Activated CD4-positive, CD25-positive, alpha-beta regulatory T cell treated with anti-CD3 and anti-CD28 coated beads, Interleukin-2, amount 50 U/mL, for 24 hours (primary cell): ENCODE measurements at regions not wholly inside any gene's neighbourhood (a gene's known extent, or its start where the extent isn't known, plus 50 kb on each side); places are given as distances from the start of the nearest gene placed in this dataset.
"Not testable (repeated sequence)": the region's sequence is repeated elsewhere in the genome, so short reads cannot be mapped to it uniquely, and the experiment has no call there.

ENCODE experiments used
- ATAC-seq, 2 donors: fragments of 150-1000 bp; cut with Tn5 transposase; one replicate each; pipeline ENCODE4 v1.10.0; 2021; ENCODE audit warnings: mild to moderate bottlenecking in 1 of 2, moderate library complexity in 1 of 2

DNA sequence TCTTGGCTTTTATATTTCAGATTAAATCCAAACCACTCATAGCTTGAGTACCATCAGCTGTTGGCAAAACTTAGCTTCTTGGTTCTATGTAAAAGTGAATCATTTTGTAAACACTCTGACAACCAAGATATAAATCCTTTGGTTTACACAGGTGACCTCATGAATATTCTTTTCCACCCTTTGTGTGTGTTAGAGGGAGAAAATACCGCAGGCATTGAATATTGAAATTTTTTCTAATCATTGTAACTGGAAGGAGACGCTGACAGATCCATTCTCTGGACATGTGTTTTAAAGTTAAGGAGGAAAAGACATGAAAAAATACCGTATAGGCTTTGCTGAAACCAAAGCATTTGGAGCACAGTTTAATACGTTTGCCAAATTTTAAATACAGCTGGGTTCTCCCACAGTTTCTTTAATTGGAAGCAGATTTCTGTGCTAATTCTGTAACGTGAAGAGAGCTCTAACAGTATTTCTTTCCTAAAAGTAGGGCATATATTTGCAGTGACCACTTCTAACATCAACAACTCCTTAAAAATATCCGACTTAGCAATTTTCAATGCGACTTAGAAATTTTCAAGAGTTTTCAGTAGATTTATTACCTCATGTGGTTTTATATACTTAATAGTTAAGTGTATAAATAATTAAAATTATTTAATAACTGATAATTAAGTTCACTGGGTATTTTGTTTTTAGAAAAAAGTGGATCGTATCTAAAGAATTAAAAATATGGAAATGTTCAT is 388.2 kb downstream of the USP25 start:
- no peak for ATAC-seq

DNA sequence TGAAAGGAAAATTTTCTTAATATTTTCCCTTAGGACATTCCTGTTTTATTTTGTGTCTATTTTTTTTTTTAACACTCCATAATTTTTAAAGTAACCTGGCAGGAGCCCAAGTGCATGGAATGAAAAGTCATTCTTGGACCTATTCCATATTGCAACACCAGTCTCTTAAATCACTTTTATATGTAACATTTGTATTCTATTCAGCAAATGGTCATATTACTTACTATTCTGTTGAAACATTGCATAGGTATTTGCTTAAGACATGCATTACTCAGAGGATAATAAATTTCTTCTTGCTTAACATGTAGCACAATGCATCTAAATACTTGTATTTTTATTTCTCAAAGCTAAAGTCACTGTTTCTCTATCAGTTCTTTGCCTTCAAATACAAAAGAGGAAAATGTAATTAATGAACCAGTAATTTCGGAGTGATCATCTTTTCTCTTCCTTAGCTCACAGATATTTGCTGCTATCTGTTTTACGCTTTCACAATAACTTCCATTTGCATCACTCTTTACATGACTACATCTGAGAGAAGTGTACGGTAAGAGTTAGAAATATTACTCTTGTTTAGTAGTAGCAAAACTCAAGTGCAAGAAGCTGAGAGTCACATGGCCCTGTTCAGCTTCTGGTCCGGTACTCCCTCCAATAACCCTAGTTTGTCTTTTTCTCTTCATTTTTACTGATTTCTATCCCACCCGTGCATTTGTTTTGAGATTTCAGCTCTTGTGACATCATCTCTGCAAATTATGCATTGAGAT is 394.8 kb downstream of the USP25 start:
- ATAC-seq: no peak

DNA sequence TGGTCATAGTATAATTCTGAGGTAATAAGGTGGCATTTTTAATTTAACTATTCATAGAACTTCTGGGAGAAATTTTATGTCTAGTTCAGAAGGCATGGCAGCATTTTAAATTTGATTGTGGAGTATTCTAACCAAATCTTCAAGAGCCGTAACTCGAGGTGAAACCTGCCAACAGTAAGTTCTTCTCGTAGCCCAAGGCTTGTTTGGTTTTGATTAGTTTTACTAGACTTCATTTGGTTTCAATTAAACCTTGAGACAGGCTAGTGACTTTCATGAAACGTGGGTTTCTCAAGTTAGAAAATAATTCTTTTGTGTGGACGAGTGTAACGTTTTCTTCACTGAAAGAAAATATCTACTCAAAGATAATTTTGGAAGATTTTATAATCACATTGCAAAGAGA is 395.5 kb downstream of the USP25 start:
- ATAC-seq: no peak

DNA sequence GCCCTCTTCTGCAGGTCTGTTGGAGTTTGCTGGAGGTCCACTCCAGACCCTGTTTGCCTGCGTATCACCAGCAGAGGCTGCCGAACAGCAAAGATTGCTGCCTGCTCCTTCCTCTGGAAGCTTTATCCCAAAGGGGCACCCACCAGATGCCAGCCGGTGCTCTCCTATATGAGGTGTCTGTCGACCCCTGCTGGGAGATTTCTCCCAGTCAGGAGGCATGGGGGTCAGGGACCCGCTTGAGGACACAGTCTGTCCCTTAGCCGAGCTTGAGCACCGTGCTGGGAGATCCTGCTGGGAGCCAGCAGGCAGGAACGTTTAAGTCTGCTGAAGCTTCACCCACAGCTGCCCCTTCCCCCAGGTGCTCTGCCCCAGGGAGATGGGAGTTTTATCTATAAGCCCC is 402.7 kb downstream of the USP25 start:
- not testable (repeated sequence) for ATAC-seq

DNA sequence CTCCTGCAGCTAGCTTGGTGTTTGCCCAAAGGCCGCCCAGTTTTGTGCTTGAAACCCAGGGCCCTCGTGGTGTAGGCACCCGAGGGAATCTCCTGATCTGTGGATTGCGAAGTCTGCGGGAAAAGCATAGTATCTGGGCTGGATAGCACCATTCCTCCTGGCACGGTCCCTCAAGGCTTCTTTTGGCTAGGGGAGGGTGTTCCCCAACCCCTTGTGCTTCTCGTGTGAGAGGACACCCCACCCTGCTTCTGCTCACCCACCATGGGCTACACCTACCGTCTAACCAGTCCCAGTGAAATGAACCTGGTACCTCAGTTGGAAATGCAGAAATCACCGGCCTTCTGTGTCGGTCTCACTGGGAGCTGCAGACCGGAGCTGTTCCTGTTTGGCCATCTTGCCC is 403.5 kb downstream of the USP25 start:
- no peak for ATAC-seq

DNA sequence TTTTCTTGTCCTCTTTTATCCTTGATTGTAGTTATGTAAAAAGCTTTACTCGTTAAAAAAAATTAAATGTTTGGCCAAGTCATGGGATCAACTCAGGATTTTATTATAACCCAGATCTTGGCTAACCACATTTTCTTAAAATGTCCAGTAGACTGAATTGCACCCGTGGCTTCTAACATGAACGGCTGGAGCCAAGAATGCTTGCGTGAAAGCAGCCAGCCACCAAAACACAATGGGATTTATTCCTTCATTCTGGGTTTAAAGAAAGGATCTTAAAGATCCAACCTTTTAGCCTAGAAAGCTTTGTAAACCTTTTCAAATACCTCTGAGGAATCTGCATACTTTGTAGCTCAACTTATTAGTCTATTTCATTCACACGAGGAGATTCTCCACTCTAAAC is 404.4 kb downstream of the USP25 start:
- no peak for ATAC-seq

DNA sequence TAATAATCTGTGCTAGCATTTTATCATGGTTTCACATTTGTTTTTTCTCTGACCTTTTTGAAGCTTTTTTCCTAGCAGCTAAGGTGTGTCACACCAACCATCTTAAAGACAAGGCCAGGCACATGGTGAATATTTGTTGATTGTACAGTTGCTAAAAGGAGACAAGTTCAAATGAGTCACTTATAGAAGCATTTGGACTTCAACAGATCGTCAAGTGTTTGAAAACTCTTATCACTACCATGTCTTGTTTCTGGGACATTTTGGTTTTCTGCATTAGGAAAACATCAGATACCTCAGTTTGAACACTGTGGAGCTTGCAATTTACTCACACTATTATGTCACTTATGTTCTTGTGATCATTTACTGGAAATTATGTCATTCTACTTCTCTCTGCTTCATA is 407.3 kb downstream of the USP25 start:
- no peak for ATAC-seq

DNA sequence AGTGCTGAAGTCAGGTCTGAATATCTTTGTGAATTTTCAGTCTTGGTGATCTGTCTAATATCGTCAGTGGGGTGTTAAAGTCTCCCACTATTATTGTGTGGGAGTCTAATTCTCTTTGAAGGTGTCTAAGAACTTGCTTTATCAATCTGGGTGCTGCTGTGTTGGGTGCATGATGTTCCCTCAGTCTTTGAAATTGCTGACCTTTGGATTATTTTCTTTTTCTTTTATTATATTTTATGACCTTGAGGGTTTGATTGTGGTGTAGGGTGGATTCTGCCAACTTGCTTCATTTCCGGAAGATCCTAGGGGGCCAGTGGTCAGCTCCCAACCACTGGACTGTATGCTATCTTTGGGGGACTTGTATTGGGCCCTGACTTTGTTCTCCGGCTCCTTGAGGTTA is 415.3 kb downstream of the USP25 start:
- ATAC-seq: no peak

DNA sequence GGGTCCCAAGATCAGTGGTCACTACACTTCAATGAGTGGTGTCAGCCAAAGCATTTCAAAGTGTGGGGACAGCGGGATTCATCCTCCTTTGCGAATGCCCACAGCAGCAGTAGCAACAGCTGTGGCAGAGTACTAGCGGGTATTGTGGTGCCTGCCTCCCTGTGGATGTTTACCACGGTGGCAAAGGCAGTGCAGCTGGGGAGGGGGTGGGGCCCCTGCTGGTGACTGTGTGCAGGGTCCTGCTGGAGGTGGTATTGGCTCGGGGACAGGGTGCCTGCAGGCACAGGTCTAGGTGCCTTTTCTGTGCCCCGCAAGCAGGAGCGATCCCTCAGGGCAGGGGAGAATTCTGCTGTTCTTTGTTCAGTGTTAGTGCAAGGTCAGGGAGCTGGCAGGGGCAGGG is 415.7 kb downstream of the USP25 start:
- no peak for ATAC-seq

DNA sequence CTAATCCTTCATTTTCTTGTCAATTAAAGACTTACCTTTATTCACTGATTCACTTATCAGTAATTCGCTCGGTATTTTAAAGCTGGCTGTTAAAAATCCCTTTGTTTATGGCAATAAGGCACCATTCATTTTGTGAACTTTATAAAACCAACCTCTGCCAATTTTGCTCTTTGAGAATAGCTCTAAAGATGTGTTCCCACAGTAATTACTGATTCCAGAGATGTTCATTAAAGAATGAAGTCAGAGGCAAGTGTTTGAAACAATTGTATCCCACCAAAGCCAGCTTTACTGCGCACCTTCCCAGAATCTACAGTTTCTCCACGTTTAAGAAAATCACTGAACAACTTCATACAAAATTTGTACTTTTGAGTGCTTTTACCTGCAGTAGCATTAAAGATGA is 424.5 kb downstream of the USP25 start:
- ATAC-seq: no peak

DNA sequence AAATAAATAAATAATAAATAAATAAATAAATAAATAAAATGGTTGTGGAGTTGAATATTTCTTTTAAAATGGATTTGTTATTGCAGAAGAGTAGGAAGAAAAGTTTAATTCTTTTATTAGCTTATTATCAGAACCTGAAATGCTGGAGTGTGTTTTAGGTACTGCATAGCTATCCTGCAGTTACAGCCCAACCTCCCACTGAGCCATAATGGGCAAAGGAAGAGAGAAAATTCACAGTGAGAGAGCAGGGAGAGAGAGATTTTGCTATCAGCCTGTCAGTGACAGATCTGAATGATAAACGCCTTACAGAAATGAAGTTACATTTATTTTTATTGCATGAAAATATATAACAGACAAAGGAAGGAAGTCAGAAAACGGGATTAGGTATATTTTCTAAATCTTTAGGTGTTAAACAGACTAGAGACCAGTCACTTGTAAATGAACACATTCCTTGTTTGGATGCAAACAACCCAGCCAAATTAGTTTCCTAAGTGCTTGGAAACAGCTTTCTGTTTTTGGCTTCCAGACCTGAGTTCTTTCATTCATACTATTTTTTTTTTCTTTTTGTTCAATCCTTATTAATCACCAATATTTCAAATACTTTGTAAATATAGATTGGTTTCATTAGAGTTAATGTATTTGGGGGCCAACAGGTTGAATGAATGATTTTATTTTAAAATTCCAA is 425.3 kb downstream of the USP25 start:
- no peak for ATAC-seq

DNA sequence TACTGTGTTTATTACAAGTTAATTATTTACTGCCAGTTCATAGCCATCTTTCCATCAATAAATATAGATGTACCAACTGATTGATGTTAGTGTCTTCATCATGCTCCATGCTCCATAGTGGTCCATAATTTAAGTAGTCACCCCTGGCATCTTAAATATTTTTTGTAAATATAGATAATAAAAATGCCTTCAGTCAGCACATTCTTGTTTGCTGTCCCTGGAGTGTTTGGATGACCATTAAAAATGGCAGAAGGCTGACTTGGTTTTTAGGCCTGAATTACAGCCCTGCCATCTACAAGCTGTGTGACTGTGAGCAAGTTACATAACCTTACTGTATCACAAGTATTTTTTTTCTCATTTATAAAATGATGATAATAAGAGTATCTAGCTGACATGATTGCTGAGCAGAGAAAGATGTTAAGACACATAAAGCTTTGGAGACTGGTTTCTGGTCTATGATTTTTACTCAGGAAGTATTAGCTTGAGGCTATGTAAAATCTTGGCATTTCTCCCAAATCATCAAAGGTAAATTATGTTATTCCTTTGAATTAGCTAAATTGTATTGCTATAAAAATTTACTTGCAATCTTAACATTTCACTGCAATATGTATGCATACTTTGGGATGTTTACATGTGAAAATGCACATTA is 427.2 kb downstream of the USP25 start:
- ATAC-seq: no peak

DNA sequence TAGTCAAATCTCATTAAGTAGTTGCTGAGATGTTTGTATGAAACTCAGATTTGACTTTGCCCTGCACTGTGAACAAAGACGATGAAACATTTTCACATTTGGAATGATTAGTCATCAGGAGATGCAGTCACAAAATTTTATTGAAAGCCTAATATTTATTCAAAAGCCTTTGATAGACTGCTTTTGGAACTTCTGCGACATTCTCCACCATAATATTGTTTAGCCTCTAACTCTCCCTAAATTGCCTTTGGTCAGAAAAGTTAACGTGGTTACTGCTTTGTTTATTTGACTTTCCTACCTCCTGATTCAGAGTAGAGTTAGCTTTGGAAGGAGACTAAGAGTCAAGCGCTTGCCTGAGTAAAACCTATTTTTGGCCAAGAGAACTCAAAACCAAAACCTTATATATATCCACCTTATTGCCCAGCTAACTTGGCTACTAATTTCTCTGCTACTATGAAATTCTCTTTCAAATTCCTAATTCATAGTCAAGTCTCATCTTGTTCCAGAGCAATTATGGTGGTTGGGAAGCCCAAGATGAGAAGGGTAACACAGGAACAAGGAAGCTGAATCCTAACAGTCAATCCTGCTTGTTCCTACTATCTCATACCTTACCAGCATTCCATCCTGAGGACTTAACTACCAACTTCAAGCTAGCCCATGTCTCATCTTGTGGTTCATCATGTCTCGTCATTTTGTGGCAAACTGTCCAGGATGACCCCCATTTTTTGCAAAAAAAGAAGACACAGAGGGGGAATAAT is 429.6 kb downstream of the USP25 start:
- ATAC-seq: no peak

DNA sequence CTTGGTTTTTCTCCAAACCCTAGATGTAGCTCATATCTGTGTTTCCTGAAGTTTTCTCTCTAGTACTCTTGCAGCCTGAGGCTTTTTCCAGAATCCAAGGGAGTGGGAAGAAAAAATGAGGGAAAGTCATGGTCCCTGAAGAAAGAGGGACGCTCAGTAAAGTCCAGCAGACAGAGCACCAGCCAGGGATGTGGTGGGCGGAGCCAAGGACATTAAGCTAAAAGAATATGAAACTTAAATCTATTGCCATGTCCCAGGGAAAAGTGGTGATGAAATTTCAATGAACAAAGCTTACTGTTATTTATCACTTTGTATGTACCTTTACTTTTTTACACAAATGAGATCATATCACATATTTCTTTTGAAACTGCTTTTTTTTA is 430.2 kb downstream of the USP25 start:
- ATAC-seq: no peak

DNA sequence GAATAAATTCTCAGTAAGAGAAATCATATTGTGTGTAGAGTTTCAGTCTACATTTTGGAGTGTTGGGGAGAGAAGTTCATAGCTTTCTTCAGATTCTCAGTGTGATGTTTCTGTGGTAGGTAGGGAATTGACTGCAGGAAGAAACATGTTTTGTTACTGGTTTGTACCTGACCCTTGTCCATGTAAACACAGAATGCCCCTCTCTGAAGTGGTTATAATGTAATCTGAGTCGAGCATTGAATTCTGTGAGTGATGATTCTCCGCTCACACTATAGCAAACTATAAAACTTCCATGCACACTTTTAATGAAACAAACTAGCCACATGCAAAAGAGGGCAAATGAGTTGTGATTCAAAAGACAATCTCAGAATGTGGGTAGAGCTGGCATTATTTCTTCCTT is 433.2 kb downstream of the USP25 start:
- ATAC-seq: no peak

DNA sequence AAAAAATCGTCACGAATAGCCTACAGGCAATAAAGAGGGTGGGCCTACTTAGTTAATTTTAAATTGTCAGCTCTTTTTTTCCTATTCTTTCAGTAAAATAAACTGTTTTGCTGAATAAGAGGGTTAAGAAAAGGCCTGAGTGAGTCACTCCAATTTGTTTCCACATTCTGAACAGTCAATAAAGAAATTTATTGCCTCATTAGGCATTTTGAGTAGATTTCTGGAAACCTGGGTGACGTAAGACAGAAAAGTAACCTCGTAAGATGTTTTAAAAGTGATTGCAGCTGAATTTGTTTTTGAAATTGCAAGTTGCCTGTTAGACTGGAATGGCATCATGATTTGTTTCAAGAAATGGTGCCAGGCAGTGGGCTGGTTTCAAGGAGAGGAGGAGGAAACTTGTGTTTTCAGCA is 439.3 kb downstream of the USP25 start:
- no peak for ATAC-seq

DNA sequence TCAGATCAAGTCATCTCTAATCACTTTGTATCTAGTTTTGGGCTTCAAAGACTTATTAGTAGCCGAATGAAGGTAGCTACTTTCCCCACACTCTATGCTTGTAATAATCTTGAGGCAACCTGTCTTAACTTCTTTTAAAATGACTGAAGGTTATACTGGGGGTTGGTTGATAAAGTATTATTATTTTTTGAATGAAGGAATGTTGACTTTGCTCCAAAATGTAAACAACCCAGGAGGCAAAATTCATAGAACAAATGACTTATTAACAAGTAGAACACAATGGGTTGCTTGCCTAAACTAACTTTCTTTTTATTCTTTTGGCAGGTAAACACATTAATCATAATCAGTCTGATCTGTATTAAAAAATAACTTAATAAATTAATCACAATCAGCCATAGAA is 440.0 kb downstream of the USP25 start:
- no peak for ATAC-seq

DNA sequence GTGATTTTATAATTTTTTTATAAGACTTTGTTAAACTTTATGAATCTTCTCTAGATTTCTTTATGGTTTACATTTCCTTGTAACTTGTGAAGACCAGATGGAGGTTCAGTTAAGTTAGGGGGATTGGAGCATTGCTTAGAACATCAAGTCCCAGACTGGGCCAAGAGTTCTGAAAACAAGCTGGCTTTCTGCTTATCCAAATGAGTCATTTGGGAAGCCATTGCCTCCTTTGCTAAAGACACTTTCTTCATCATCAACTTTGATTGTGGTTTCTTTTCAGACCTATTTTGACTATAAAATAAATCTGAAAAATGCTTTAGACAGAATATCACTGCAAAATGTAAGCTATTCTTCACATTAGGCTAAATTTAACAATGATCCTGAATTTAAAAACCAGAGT is 446.8 kb downstream of the USP25 start:
- no peak for ATAC-seq

DNA sequence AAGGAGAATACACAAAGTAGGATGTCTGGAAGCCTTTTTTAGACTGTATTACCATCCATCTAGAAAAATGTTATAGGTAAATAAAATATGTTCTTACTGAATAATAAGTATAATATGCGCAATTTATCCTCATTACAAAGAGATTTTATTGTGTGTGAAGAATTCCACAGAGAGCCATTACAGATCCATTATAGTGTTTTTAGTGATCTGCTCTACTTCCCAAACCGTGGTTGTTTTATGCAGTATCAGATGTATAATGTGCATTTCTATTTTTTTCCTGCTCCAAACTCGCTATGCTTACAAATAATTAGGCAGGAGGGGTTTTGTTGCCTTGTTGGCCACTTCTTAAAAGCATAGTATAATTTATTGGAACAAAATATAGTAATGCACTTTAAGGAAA is 447.8 kb downstream of the USP25 start:
- no peak for ATAC-seq

DNA sequence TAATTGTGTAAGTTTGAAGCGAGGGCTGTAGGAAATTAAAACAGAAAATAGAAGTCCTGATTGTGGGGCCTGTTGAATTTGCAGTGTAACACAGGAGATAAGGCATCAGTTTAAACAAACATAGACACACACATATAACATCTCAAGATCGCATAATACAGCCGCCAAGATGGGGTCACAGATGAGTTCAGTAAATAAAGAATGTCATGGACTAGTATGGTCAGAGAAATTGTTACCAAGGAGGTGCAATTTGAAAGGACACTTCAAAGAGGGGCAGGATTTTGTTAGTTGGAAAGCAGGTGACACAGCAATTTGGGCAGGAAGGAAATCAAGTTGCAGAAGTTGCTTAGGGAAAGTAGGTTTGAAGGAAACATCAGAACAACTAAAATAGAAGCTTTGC is 450.0 kb downstream of the USP25 start:
- ATAC-seq: no peak

DNA sequence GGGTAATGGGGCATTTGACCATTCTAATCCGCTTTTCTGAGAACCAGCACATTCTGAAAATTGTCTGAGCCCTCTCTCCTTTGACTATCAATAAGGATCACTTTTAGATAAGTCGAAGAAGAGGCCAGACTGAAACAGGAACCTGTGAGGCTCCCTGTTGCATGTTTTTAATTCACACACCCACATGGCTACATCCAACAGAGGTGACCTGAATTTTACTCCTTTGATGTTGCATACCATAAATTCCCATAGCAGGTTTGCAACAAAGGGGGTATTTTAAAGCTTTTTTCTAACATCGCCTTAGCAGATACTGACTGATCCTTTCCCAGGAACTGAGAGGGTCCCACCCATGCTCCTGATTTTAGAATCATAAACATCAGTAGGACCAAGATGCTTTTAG is 450.8 kb downstream of the USP25 start:
- ATAC-seq: no peak

DNA sequence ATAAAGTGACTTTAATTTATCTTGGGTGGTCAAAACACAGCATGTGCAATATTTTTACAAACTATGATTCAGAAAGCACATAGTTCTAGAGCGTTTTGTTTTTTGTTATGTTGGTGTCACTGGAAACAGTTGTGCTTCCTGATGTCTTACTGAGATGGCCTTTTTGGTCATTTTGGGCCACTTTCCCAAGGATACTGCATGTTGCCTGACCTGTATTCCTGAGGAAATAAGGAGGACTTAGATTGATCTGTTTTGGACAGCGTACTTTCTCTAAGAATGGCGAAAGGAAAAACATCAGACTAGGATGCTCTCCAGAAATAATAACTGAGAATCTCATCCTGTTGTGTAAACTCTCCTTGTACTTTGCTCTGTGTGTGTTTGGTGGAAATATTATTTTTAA is 451.2 kb downstream of the USP25 start:
- no peak for ATAC-seq

DNA sequence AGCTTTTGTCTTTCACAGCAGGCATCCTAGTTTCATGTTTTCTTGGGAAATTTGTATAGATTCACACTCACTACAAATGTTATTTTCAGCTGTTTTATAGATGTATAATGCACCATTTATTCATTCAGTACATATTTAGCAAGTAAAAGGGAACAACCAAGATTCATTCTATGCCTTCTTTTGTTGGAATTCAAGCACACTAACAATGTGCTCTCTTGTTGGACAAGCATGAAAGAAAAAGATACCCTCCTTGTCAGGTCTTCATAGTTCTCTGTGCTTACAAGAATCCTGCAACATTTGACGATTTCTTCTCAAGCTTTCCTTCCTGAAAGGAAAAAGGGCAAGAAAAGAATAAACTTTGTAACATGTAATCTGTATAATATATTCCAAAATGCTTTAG is 456.0 kb downstream of the USP25 start:
- ATAC-seq: no peak
